Vagina (tissue), 2 donors: ENCODE measurements at regions not wholly inside any gene's neighbourhood (a gene's known extent, or its start where the extent isn't known, plus 50 kb on each side); places are given as distances from the start of the nearest gene placed in this dataset.
"Not testable (repeated sequence)": the region's sequence is repeated elsewhere in the genome, so short reads cannot be mapped to it uniquely, and the experiment has no call there.

ENCODE experiments used
- DNase-seq, 2 donors: peaks; one replicate each; pipeline ENCODE4 v3.0.0-alpha.2; 2017; ENCODE audit errors: extremely low spot score in 2 of 2
- H3K27ac ChIP-seq: fragments of 200-600 bp; sonication (generic); one replicate; pipeline ENCODE4 v1.5.1; 2019
- H3K27me3 ChIP-seq: fragments of 200-600 bp; sonication (generic); one replicate; pipeline ENCODE4 v1.5.1; 2019
- H3K36me3 ChIP-seq, 2 donors: fragments of 200-600 bp; sonication (generic); one replicate each; pipeline ENCODE4 v1.5.1; 2017 to 2019
- H3K4me1 ChIP-seq: fragments of 200-600 bp; sonication (generic); one replicate; pipeline ENCODE4 v1.5.1; 2019
- H3K4me3 ChIP-seq, 2 donors: fragments of 200-600 bp; sonication (generic); 1 replicate in 1 of 2; 2 replicates in 1 of 2; pipeline ENCODE4 v1.5.1; 2016 to 2019
- H3K9me3 ChIP-seq: fragments of 200-600 bp; sonication (generic); one replicate; pipeline ENCODE4 v1.5.1; 2019
- CTCF ChIP-seq, 3 experiments: fragments of 450-650 bp in 2 of 3; fragments of 200-600 bp in 1 of 3; sonication (generic) in 1 of 3; IDR thresholded peaks; one replicate each; pipeline ENCODE4 v1.5.1; 2017 to 2019; ENCODE audit warnings: antibody characterized with exemption in 3 of 3, mild to moderate bottlenecking in 2 of 3, moderate library complexity in 2 of 3
- POLR2A ChIP-seq, 2 donors: fragments of 450-650 bp; IDR thresholded peaks; one replicate each; pipeline ENCODE4 v1.6.1; 2017; ENCODE audit warnings: antibody characterized with exemption in 2 of 2, mild to moderate bottlenecking in 2 of 2, moderate library complexity in 2 of 2
- POLR2AphosphoS5 ChIP-seq, 2 donors: sonication (generic); formaldehyde crosslinking; IDR thresholded peaks; one replicate each; pipeline ENCODE4 v1.9.0; 2017; ENCODE audit warnings: antibody characterized with exemption in 2 of 2, mild to moderate bottlenecking in 2 of 2, low read depth in 1 of 2; ENCODE audit not compliant: insufficient read depth in 1 of 2
- intact Hi-C: fragments of 100-400 bp; cut with DNase I; formaldehyde crosslinking; loops from one replicate; pipeline ENCODE4 v1.15.1; 2023

GRCh38 chr4:112747036-112747435, 110.1 kb downstream of the LARP7 start:
- no peaks in the 10 kb centered on the region for H3K4me1 ChIP-seq
- H3K9me3 ChIP-seq = no peaks in the 10 kb centered on the region
- DNase-seq = no peak
- no peak overlapping the region for H3K4me3 ChIP-seq
- H3K27ac ChIP-seq = no peak overlapping the region
- intact Hi-C loops = no loop called here
- TF ChIP-seq POLR2A (IDR thresholded peaks at IDR 0.05) = no peak
- no peak for TF ChIP-seq POLR2AphosphoS5 (IDR thresholded peaks at IDR 0.05; ENCODE audit: insufficient read depth in 1 of 2, low read depth in 1 of 2)
- no peak for TF ChIP-seq CTCF (IDR thresholded peaks at IDR 0.05)
- H3K36me3 ChIP-seq = no peaks in the 10 kb centered on the region
- H3K27me3 ChIP-seq = no peaks in the 10 kb centered on the region

GRCh38 chr4:112748352-112748878, 111.5 kb downstream of the LARP7 start:
- DNase-seq = no peak
- Histone ChIP-seq H3K27ac (no peak overlapping the region), H3K4me1 (no peaks in the 10 kb centered on the region), H3K27me3 (no peaks in the 10 kb centered on the region), H3K4me3 (no peak overlapping the region), H3K9me3 (no peaks in the 10 kb centered on the region), H3K36me3 (no peaks in the 10 kb centered on the region)
- TF ChIP-seq POLR2A (IDR thresholded peaks at IDR 0.05) (no peak), POLR2AphosphoS5 (IDR thresholded peaks at IDR 0.05; ENCODE audit: insufficient read depth in 1 of 2, low read depth in 1 of 2) (no peak), CTCF (IDR thresholded peaks at IDR 0.05) (no peak)
- intact Hi-C loops = no loop called here

- H3K36me3 ChIP-seq, H3K4me1 ChIP-seq, H3K4me3 ChIP-seq, intact Hi-C loops, H3K27me3 ChIP-seq, H3K27ac ChIP-seq, H3K9me3 ChIP-seq, DNase-seq: not testable (repeated sequence)
Observed at GRCh38 chr4:112750749-112751148, 113.8 kb downstream of the LARP7 start.

- intact Hi-C loops = no loop called here
- H3K36me3 ChIP-seq = no peaks in the 10 kb centered on the region
- no peak overlapping the region for H3K4me3 ChIP-seq
- H3K9me3 ChIP-seq = no peaks in the 10 kb centered on the region
- H3K27ac ChIP-seq = no peak overlapping the region
- no peak for DNase-seq
- H3K27me3 ChIP-seq = no peaks in the 10 kb centered on the region
- TF ChIP-seq CTCF (IDR thresholded peaks at IDR 0.05) = no peak
- no peak for TF ChIP-seq POLR2A (IDR thresholded peaks at IDR 0.05)
- TF ChIP-seq POLR2AphosphoS5 (IDR thresholded peaks at IDR 0.05; ENCODE audit: insufficient read depth in 1 of 2, low read depth in 1 of 2) = no peak
- H3K4me1 ChIP-seq = no peaks in the 10 kb centered on the region
Observed at GRCh38 chr4:112751447-112751846, 114.5 kb downstream of the LARP7 start.

- Histone ChIP-seq H3K4me3 (no peak overlapping the region), H3K36me3 (no peaks in the 10 kb centered on the region), H3K27me3 (no peaks in the 10 kb centered on the region), H3K4me1 (no peaks in the 10 kb centered on the region), H3K9me3 (no peaks in the 10 kb centered on the region), H3K27ac (no peak overlapping the region)
- no peak for DNase-seq
- intact Hi-C loops = no loop called here
- no peak for TF ChIP-seq POLR2A (IDR thresholded peaks at IDR 0.05)
- TF ChIP-seq CTCF (IDR thresholded peaks at IDR 0.05) = no peak
- no peak for TF ChIP-seq POLR2AphosphoS5 (IDR thresholded peaks at IDR 0.05; ENCODE audit: insufficient read depth in 1 of 2, low read depth in 1 of 2)
Observed at GRCh38 chr4:112752061-112752460, 115.1 kb downstream of the LARP7 start.

GRCh38 chr4:112752510-112752909, 115.6 kb downstream of the LARP7 start:
- DNase-seq = no peak
- TF ChIP-seq POLR2A (IDR thresholded peaks at IDR 0.05) = no peak
- TF ChIP-seq CTCF (IDR thresholded peaks at IDR 0.05) = no peak
- TF ChIP-seq POLR2AphosphoS5 (IDR thresholded peaks at IDR 0.05; ENCODE audit: insufficient read depth in 1 of 2, low read depth in 1 of 2) = no peak
- H3K27ac ChIP-seq = no peak overlapping the region
- H3K36me3 ChIP-seq = no peaks in the 10 kb centered on the region
- intact Hi-C loops = no loop called here
- H3K27me3 ChIP-seq = no peaks in the 10 kb centered on the region
- no peak overlapping the region for H3K4me3 ChIP-seq
- no peaks in the 10 kb centered on the region for H3K9me3 ChIP-seq
- no peaks in the 10 kb centered on the region for H3K4me1 ChIP-seq
